GM21786 (cell line): ENCODE measurements at regions not wholly inside any gene's neighbourhood (a gene's known extent, or its start where the extent isn't known, plus 50 kb on each side); places are given as distances from the start of the nearest gene placed in this dataset.

Source experiments
- ATAC-seq: cut with Tn5 transposase; IDR thresholded peaks from one replicate; pipeline ENCODE4 v1.9.1; 2021; ENCODE audit not compliant: unreplicated experiment

GRCh38 chr2:59653164-59653563, 900.3 kb downstream of the BCL11A start:
- no peak for ATAC-seq

GRCh38 chr2:59630789-59631188, 922.7 kb downstream of the BCL11A start:
- no peak for ATAC-seq

GRCh38 chr2:59627599-59627998, 925.9 kb downstream of the BCL11A start:
- no peak for ATAC-seq

DNA sequence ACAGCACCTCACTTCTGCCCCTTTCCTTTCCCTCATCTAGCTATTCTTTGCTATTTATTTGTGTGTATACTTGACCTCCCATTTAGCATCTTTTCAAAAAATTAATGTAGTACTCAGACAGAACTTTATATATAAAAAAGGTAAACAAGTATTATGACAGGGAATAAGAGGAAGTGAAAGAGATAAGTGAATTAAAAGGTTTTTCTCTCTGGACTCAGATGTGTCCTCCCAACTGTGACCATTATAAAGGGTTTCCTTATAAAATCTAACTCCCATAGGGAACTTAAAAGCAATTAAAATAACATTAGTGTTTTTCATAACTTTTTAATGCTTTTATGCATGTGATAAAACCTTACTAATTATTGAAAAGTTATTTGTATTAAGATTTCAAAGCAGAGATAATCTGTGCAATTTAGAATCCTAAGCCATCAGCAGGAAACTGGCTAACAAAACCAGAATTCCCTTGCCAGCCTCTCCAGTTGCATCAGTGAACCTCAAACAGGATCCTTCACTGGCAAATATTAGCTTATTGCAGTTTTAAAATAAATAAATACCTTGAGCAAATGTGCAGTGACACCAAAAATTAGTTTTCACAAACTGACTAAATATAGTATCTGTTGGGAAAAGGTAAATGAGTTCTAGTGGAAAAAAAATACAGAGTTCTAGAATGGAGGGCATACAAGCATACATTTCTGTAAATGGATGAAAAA, 930.7 kb downstream of the BCL11A start:
- no peak for ATAC-seq

GRCh38 chr2:59604123-59604522, 949.3 kb downstream of the BCL11A start:
- ATAC-seq: no peak

DNA sequence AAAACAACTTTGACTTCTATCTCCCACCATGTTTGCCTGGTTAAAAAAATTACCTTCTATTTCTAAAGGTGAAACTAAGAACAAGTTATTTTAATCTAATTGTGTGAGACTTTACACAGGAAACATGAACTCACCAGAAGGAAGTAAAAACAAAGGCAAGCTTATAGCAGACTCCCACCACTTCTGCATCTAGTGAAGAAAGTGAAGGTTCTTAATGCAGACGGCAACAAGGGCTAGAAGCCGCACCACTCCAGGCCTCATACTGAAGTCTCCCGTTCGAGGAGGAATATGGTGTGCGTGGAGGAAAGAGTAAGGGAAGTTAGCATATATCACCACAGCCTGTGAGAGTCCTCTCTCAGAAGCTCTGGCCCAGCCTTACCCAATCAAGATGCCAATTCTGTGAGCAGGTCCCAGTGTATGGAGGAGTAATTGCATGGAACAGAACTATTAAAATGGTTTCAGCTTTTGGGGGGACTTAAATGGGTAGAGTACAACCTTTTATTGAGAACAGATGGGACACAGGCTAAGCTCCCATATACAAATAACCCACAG, 958.7 kb downstream of the BCL11A start:
- no peak for ATAC-seq

- ATAC-seq: no peak
These were observed 962.7 kb downstream of the BCL11A start for GRCh38 chr2:59590798-59591197.

GRCh38 chr2:59589881-59590280, 963.6 kb downstream of the BCL11A start:
- no peak for ATAC-seq

DNA sequence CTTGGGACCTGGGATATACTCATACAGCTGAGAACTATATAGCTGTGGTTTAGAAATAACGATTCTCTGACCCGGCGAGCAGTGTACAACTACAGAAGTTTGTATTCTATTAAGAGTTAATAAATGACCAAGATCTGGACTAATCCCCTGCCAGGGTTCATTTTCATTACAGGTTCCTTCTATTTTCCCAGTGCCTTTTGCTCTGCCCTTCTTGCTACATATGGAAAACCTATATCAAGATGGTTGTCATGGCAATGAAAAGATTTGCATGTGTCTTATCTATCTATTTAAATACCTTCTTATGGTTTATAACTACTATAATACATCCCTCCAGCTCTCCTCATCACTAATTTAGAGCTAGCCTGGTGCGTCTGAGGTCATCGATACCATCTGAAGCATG, 965.2 kb downstream of the BCL11A start:
- ATAC-seq: no peak

- ATAC-seq: no peak
These were observed 967.3 kb downstream of the BCL11A start for GRCh38 chr2:59586176-59586575.

DNA sequence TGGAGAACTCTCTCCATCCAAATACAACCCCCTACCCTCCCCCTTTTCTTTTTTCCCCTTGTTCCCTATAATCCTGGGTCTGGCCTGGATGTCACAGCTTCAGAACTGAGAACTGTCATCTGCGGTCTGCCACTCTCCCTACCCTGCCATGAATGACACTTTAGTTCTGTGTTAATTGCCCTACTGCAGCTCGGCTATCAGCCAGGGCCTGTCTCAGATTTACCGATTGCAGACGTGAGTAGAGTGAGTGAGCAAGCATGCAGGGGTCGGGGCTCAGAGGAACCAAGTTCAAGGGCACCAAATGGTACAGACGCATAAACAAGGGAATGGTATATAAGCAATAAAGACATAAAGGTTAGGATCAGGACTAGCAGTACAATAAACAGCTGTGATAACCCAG, 967.8 kb downstream of the BCL11A start:
- ATAC-seq: no peak

- no peak for ATAC-seq
These were observed 968.5 kb downstream of the BCL11A start for GRCh38 chr2:59584958-59585357.

DNA sequence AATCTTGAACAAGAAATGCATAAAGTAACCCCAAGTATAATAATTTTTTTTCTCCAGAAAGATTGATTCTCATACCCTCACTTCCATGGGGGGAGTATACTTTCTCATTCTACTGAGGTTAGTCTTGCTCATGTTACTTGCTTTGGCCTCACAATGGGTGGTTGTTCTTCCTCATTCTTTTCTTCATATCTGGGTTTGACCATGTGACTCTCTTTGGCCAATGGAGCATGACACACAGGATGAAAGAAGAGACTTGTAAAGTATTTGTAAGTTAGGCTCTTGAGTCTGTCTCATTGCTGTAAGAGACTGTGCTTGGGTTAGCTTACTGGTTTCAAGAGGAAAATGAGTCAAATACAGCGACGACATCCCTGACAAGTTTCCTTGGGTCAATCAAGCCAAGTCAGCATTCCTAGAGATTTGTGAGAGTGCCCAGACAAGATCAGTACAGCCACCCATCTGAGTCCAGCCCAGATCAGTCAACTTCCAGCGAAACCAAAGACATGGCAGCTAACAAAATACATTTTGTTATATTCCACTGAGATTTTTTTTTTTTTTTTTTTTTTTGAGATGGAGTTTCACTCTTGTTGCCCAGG, 970.2 kb downstream of the BCL11A start:
- ATAC-seq: no peak

- no peak for ATAC-seq
These were observed 975.1 kb downstream of the BCL11A start for GRCh38 chr2:59578349-59578748.

DNA sequence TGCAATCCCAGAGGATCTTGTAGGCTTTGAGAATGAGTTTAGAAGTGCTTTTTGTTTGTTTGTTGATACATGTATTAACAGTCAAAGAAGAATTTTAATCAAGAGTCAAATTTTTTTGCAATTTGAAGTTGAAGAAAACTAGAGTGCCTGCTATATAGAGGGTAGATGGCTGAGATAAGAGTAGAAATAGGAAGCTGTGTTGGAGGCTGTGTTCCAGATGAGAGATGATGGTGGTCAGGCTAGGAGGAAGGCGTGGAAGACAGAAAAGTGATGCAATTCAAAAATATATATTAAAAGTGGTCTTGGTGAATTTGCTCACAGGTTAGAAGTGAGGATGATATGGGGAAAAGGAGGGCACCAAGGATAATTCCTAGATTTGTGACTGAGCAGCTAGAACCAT, 978.3 kb downstream of the BCL11A start:
- ATAC-seq: no peak

GRCh38 chr2:59572227-59572626, 981.2 kb downstream of the BCL11A start:
- no peak for ATAC-seq

- ATAC-seq: no peak
These were observed 982.6 kb downstream of the BCL11A start for GRCh38 chr2:59570818-59571217.

DNA sequence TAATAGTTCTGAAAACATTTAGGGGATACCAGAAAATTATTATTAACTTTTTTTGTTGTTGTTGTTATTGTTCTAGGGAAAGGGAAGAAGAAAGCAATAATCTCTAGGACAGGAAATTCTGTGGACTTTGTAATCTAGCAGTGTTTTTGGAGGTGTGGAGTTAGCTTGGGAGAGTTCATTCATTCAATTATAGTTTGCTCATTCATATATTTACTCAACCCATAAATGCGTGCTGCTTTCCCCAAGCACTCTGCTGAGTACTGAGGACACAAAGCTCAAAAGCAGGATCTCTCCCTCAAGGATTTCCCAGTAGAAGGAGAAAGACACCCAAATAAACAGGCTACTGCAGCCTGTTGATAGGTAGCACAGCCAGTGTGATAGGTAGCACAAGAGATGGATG, 984.3 kb downstream of the BCL11A start:
- ATAC-seq: no peak

DNA sequence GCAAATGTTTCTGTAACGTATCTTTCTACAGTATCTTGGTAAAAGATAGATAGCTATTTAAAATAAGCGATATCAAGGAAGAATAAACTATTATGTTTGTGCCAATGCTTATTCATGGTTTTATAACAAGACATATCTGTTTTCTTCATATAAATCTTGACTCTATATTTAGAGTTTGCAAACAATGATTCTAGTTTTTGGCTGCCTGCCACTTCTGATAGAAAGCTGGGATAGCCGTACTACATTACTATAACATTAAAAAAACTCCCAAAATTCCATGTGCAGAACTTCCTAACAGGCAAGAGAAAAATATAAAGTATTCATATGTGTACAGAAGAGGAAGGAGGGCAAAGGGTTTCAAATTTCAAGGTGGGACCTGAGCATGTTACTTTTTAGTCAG, 985.0 kb downstream of the BCL11A start:
- no peak for ATAC-seq

DNA sequence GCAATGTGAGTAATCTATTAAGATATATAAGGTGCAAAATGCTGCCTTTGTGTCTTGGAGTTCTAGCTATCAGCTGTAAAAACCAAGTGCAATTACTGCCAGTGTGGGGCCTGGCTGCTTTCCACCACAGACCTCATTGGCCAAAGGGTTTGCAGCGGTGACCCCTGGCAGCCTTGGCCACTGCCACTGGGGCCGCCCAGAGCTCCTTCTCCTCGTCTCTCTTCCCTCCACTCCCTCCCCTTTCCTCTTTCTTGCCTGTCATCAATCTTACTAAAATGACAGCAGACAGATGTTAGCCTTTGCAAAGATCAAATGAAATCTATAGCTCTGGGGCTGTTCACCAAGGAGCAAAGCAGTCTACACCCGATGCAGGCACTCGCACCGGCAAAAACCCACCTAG, 986.3 kb downstream of the BCL11A start:
- no peak for ATAC-seq

DNA sequence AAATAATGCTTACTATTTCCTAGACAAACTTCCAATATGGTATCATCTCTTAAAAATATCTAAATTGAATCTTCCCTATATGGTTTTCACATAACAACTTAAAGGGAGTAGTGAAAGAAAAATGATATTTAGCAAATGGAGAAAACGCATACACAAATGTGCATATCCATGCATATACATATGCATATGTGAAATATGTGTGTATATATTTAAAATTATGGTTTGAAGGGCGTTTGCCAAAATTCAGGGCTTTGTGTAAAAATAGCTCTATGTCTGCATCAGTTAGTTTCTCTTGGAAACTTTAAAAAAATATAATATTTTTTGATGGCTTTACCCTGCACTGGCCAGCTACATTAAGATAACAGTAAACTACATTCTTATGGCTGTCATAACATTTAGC, 986.7 kb downstream of the BCL11A start:
- no peak for ATAC-seq

DNA sequence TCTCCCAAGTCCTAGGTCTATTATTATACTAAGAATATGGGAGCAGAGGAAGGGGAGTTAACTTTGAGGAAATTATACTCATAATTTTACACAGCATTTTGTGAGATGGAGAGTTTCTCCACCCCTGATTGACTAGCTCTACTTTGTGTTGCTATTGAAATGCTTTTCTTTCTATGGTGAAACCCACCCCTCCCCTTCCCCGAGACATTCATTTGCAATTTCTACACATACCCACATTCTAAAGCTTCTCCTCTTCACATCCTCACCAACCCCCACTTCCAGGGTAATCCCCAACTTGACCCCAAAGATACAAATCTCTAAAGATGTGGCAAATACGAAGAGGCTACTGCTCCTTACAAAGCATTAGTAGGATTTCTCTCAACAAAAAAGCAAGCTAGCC, 992.2 kb downstream of the BCL11A start:
- ATAC-seq: no peak

GRCh38 chr2:59560769-59561168, 992.7 kb downstream of the BCL11A start:
- ATAC-seq: no peak
